Activated gamma-delta T cell treated with Interleukin-2 at 50 U/mL for 16 hours (primary cell): ENCODE measurements at regions not wholly inside any gene's neighbourhood (a gene's known extent, or its start where the extent isn't known, plus 50 kb on each side); places are given as distances from the start of the nearest gene placed in this dataset.
"Not testable (repeated sequence)": the region's sequence is repeated elsewhere in the genome, so short reads cannot be mapped to it uniquely, and the experiment has no call there.

Experiments used
- DNase-seq: peaks from one replicate; pipeline ENCODE4 v3.0.0-alpha.2; 2020

DNA sequence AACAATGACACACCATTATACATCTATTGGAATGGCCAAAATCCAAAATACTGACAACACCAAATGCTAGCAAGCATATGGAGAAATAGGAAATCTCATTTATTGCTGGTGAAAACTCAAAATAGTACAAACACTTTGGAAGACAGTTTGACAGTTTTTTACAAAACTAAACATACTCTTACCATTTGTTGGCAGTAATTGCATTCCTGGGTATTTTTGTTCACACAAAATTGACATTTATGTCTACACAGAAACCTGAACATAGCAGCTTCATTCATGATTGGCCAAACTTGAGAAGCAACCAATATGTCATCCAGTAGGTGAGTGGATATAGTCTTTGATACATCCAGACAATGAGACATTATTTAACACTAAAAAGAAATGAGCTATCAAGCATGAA, 489.9 kb downstream of the PLOD2 start:
- DNase-seq = no peak

DNA sequence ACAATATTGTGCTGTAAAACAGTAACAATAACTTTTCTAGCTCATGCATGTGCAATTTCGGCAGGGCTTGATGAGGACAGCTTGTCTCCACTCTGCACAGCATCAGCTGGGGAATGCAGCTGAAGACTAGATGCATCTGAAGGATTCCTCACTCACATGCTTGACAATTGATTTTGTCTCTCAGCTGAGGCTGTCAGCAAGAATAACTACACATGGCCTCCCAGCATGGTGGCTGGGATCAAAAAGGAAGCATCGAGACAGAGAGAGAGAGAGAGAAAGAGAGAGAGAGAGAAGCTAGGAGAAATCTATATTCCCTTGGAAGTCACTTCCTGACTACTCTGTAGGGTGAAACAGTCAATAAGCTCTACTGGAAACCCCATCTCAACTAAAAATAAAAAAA, 487.1 kb downstream of the PLOD2 start:
- no peak for DNase-seq

DNA sequence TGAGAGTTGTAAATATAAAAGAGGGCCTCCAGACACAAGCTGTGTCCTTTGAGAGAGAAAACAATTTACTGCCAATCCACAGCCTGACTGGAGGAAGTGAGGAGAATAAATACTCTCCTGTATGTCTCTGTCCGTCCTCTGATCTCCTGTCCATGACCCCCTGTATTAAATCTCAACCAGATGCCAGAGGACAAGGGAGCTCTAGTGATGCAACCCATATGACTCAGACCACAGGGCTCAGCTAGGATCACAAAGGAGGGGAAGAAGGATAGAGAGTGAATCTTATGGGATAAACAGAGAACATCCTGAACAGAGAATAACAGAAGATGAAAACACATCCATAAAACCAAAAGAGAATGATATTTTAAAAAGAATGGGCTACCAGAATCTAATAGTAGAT, 482.6 kb downstream of the PLOD2 start:
- no peak for DNase-seq

DNA sequence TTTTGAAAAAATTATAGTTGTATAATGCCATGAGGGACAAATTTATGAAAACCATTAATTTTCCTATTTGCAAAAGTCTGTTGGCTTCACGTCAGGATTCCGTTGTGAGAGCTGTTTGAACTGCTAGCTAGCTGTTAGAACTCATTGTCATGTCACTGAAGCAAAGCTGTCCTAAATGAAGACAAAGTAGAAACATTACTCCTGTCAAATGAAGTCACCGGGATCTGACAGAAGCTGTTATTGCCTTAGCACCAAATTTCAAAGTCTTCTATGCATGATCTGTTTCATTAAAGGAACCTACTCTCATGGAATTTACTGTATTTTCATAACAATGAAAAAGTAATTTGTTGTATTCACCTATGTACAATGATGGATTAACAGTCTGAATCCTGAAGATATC, 479.8 kb downstream of the PLOD2 start:
- DNase-seq = no peak

DNA sequence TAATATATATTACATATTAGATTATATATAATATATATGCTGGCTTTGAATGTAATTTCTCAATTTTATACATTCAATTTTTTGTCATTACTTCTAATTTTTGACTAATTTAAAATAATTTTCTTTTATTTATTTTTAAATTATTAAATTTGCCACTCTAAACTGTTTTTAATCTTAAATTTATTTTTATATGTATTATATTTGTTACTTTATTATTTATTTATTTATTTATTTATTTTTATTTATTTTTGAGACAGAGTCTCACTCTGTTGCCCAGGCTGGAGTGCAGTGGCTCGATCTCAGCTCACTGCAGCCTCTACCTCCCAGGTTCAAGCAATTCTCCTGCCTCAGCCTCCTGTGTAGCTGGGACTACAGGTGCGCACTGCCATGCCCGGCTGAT, 473.0 kb downstream of the PLOD2 start:
- DNase-seq = not testable (repeated sequence)

DNA sequence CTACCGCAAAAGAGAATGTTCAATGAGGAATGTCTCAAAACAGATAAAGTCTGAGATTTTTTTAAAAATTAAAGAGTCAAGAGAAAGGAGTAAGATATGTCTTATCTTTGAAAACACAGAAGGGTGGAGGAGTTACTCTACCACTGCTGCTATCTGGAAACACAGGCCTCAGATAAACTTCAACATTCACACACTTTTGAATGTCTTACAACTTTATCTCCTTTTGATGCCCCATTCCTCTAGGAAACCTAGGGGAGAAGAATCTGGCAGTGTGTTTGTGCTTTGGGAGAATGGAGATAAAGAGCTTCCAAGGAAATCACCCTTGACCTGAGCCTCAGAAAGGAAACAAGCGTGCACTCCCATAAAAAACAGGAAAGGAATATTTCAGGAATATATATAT, 468.2 kb downstream of the PLOD2 start:
- DNase-seq = no peak

DNA sequence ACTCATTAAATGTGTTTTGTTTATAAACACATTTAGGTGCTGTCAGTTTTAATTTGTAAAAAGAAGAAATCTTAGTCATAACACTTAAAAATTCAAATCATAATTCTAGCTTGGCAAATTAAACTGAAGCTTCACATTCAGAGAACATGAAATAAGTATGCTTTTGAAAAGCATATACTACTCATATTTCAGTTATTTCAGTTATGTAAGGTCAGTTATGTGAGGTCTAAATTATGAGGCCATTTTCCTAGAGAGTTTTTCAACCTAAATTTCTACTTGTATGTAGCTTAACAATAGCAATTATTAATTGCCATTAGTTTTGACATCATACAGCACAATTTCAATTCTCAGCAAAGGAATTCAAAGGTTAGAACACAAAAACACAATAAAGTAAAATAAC, 465.0 kb downstream of the PLOD2 start:
- no peak for DNase-seq

DNA sequence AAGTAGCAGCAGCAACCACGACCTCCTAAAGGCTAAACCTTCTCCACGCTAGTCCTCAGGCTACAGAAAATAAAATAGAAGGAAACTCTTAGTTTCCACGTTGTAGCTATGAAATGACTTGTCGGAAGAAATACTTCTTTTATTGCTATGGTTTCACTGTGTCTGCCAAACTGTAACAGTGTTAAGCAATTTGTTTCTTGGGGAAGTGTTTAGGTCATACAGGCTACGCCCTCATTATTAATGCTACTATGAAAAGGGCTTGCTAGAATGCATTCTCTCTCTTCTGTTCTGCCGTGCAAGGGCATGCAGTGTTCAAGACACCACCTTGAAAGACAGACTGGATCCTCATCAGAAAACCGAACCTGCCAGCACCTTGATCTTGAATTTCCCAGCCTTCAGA, 462.7 kb downstream of the PLOD2 start:
- DNase-seq = no peak

DNA sequence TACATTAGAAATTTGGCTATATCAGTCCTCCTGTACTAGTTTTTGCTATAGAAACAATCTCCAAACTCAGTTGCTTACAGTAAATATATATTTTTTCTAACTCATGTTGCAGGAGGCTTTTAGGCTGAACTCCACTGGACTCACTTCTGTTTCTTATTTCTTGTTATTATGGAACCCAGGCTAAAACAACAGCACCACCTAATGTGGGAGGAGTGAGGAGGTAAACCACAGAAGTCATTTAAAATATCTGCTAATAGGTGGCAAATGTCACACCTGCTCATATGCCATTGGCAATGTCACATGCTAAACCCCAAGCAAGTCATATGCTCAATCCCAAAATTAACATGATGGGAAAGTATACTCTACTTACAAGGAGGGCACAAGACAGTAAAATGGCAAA, 462.2 kb downstream of the PLOD2 start:
- DNase-seq = no peak

DNA sequence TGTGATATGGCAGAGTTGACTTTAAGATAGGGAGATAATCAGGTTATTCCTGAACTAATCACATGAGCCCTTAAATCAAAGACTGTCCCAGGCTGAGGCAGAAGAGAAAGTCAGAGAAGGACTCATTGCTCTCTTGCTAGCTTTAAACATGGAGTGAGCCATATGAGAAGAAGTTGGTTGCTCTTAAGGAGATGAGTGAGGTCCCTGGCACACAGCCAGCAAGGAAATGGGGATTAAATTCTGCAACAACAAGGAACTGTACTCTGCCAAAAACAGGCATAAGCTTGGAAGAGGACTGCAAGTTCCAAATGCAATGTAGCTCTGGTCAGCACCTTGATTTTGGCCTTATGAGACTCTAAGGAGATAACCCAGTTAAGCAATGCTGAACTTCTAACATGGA, 457.0 kb downstream of the PLOD2 start:
- DNase-seq = no peak

DNA sequence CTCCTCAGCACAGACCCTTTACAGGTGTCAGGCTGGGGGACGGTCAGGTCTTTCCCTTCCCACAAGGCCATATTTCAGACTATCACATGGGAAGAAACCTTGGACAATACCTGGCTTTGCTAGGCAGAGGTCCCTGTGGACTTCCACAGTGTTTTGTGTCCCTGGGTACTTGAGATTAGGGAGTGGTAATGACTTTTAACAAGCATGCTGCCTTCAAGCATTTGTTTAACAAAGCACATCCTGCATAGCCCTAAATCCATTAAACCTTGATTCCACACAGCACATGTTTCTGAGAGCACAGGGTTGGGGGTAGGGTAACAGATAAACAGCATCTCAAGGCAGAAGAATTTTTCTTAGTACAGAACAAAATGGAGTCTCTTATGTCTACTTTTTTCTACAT, 451.2 kb downstream of the PLOD2 start:
- DNase-seq = not testable (repeated sequence)

DNA sequence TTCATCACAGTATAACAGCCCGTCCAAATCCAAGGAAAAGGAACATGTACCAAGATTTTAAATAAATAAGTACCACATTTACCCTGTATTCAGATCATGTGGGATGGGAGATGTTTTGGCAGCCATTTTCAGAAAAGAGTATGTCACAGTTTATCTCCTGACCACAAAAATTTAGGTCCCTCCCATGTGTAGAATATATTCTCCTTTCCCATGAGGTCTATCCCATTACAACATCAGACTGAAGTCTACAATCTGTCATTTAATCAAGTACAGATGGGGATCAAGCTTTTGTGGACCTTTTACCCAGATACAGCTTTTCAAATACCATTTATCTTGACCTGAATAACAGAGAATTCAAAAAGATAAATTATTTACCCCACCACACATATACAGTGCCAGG, 444.5 kb downstream of the PLOD2 start:
- no peak for DNase-seq

DNA sequence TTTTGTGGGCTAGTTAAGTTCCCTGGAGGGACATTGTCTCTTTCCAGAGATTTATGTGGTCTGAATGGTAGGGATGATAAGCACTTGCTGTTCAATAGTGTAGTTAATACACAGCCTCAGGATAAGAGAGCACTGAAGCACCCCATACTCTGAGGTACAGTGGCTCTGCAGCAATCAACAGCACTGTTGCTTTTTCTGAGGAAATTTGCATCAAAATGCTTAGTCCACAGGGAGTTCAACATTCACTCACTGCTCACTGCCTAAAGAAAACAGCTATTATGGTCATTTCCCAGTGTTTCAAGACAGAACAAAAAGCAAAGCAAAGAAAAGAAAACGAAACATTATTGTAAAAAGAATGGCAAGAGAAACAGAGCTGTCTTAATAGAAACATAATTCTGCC, 441.9 kb downstream of the PLOD2 start:
- no peak for DNase-seq

DNA sequence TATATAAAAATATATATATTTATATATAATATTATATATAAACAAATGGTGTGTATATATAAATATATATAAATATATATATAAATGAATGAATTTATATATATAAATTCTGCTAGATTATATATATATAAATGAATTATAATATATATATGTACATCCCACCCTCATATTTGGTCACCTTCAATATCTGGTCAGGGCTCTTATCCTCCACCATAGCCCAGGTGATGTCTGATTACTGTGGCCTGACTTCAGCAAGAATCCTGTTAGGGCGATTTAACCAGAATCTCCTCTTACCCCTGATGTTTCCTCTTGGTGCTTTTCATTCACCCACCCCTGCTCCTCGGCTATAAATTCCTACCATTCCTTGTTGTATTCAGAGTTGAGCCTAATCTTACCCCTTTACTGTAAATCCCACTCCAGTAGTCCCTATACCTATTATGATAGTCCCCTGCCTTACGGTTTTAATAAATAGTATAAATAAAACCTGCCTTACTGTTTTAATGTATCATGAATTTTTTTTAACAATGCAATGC, 439.6 kb downstream of the PLOD2 start:
- DNase-seq = no peak

DNA sequence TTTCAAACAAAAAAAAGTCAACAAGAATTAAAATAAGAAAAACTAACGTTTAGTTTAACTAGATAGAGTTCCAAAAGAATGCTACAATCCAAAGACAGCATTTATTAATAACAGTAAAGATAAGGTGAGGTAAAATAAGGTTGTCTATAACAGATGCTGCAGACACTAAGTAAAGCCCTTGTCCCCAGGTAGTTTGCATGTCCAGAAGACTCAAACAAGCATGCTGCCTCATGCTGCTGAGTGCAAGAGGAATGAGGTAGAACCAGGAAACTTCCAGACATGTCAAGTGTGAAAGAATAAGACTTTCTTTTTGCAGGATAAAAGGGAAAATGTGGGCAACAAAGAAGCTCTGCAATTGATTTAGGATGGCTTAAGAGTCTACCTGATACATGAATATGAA, 439.2 kb downstream of the PLOD2 start:
- DNase-seq = no peak

DNA sequence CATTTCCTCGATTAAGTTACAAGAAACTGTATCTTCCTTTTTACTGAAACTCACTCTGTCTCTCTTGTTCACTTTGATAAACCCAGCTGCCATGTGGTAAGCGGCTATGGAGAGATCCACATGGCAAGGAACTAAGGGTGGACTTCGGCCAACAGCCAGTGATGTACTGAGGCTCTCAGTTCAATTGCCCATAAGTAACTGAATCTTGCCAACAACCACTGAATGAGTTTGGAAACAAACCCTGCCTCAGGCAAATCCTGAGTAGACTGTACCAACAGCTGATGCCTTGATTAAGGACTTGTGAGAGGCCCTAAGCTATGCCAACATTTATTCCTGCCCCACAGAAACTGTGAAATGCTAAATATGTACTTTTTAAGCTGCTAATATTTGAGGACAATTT, 433.5 kb downstream of the PLOD2 start:
- DNase-seq = no peak

DNA sequence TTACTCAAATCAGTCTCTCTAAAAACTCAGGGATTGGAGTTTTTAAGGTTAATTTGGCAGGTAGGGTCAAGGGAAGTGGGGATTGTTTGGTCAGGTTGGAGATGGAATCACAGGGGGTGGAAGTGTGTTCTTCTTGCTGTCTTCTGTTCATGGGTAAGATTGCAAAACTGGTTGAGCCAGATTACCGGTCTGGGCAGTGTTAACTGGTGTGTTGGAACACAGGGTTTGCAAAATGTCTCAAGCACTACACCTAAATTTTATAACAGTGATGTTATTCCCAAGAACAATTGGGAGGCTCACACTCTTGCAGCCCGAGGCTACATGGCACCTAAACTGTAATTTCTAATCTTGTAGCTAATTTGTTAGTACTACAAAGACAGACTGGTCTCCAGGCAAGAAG, 425.4 kb downstream of the PLOD2 start:
- no peak for DNase-seq

DNA sequence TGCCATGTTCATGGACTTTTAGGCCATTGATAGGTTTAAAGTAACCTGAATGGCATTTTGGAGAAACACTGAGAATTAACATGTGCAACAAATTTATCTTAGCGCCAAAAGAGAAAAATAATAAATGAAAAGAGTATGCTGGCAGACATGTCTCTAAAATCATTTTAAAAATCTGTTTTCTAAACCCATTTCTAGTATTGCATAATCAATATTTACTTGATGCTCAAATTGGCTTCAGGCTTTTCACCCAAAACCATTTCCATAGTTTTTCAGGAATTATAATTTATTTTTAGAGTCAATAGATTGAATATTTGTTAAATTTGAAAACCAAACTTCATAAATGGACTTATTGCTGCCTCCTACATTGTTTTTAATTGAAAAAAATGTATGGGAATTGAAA, 423.0 kb downstream of the PLOD2 start:
- DNase-seq = no peak

DNA sequence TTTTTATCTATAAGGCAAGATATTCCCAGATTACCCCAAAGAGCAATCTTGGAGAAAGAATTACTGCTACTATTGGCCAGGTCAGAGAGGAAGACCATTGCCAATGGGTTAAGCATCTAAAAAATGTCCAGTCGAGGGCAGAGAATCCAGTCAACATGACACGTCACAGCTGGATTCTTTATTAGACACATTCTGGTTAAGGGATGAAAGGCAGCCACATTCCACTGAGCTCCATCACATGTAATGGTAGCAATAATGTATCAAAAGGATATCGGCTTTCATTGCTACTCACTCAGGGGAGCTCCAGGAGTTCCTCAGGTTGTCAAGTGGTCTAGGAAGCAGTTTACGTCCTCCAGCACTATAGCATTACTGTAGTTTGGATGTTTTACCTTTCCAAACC, 421.1 kb downstream of the PLOD2 start:
- DNase-seq = no peak

DNA sequence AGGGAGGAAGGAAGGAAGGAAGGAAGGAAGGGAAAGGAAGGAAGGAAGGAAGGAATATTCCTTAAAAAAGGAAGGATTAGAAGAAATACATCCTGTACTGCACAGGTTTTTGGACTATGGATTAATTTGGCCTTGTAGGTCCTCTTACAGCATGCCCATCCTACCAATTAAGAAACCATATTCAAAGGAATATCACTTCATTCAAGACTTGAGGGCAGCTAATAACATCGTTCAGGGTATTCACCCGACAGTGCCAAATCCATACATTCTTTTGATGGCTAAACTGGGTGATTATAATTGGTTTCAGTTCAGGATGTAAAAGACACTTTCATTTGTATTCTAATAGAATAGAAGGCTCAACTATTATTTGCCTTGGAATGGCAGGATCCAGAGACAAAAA, 410.3 kb downstream of the PLOD2 start:
- DNase-seq = no peak

DNA sequence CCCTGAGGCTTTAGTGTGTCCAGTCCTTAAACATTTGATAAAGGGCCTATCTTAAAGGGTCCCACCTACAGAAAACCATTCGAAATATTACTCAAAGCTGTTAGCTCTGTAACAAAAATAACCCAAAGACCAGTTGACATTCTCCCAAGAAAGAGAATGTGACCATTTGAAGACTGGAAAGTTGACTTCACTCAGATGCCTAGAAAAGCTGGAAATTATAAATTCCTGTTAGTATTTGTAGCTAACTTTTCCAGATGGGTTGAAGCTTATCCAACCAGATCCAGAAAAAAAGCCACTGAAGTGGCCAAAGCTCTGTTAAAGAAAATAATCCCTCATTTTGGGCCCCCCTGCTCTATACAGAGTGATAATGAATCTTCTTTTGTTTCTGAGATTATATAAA, 408.4 kb downstream of the PLOD2 start:
- DNase-seq = no peak

DNA sequence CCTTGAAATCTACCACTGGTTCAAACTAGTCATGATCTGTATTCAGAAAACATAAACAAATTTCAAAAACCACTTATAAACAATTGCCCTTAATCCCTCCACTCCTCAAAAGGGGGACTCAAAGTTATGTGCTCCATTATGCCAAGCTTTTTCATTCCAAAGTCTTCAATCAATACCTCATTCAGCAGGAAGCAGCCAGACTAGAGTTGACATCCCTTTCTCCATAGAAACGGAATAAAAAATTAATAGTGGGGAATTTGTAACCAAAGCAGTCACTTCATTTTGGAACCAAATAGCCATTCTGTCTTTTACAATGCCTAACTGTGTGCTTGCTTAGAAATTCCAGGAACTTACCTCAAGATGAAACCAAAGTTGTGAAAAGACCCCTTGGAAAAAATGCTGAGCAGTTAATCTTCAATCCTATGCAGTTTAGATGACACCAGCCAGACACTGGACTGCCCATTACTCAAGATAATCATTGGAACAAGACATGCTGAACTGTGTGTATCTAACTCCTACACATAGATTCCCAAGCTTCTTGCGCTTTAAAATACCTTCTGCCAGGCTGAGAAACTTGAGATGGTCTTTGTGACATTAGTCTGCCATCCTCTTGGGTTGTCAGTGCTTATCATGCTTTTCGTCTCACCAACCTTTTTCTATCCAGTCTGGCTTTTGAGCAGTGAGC, 406.2 kb downstream of the PLOD2 start:
- DNase-seq = no peak

DNA sequence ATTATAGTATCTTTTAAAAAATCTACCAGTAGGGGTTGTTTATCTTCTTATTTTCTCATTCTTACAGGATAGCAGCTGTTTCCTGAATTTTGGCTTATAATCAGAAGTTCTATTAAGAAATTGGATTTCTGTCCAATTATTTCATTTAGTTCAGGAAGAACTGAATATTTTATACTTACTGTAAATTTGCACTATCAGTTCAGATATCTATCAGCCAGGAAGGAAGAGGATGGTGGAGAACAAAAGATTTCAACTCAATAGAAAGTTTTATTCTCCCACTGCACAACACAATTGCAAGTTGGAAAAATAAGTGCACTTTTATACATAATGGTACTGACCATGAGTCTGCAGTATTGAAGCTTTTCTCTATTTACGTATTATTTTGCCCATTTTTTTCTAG, 400.9 kb downstream of the PLOD2 start:
- DNase-seq = no peak

DNA sequence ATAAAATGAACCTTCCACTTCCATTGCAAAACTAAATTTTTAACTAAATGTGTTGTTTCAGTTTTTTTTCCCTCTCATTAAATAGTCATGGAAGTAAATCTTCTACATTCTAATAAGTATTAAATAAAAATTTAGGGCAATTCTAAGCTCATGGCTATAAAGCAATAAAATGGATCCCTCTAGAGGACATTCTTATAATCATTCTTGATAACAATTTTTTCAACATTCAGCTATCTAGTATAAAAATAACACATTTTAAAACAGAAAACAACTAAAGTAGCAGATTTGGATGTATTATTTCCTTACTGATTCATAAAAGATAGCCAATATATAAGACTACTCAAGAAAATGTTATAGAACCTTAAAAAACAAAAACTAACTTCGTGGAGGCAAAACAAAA, 393.1 kb downstream of the PLOD2 start:
- no peak for DNase-seq

DNA sequence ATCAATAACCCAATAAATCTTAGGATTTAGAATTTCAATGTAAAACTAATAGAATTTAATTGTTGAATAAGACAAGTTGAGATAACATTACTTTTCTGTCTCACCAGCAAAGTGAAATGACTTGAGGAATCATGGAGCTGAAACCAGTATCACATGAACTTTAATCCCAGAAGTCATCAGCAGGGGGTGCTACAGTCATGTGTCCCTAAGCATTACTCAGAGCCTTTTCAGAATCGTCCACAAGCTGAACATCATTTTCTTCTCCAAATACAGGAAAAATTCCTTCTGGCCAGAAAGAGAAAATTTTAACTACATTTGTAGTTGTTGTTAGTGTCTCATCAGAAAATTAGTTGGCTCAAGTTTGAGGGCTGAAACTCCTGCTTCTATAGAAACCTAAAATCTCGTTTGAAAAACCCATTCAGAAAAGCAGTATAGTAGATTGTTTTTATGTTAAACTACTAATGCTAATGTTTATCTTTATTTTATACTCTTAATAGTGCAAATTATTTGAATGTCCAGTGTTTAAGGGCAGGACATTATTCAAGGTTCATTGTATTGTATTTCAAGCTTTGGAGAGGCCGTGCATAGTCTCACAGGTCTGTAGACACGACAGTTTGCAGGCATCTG, 384.1 kb downstream of the PLOD2 start:
- no peak for DNase-seq
